Activated T-cell treated with anti-CD3 and anti-CD28 coated beads for 48 hours (primary cell): ENCODE measurements at regions not wholly inside any gene's neighbourhood (a gene's known extent, or its start where the extent isn't known, plus 50 kb on each side); places are given as distances from the start of the nearest gene placed in this dataset.

Experiments
- DNase-seq: peaks from one replicate; pipeline ENCODE4 v3.0.0-alpha.2; 2020; ENCODE audit warnings: low read depth

DNA sequence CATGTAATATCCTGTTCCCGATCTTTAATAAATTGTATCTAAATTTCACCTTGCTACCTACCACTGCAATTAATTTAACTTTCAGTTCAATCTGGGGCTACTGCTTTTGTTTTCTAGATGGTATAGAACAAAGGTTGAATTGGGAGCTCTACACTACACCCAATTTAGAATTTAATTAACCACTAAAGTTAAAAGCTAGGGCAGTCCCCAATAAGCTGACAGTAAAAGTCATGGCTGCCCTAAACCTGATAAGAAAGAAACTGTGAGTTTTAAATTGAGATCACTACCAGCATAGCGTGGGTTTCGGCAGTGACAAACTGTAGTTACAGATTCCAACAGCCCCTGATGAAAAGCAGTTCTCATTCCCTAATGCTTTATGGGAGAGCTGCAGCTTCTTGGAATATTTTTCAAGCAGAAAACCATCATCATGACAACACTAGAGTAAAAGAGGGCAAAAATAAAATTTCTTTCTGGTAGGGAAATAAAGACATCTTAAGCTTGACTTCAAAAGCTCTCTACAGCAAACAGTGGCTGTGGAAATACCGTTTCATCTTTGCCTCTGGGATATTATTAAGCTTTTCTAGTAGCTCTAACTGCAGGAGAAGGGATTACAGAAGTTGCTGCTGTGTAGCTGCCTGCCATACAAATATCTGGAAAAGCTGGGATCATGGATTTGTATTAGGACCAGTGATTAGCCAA is 1372.1 kb downstream of the EPHA7 start:
- no peak for DNase-seq

- no peak for DNase-seq
Observed at GRCh38 chr6:92044312-92044711, 1375.0 kb downstream of the EPHA7 start.

DNA sequence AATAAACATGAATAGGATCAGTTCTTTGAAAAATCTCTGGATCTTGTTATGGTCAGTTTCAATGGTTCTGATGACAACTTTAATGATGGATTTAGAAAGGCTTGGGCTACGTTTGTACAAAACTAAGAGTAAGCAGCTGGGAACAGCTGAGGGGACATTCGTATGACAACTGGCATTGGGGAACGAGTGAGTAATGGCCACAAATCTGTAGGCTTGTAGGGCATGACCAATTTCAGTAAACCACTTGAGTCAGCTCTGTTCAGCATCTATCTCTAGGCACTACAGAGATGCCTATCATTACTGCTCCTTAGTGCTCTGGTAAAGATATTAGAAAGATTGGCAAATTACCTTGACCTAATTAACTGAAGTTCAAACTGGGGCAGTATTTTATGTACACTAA is 1375.6 kb downstream of the EPHA7 start:
- no peak for DNase-seq

GRCh38 chr6:92026878-92027277 is 1392.5 kb downstream of the EPHA7 start:
- DNase-seq, result no peak

GRCh38 chr6:92024881-92025280 is 1394.5 kb downstream of the EPHA7 start:
- DNase-seq, result no peak

DNA sequence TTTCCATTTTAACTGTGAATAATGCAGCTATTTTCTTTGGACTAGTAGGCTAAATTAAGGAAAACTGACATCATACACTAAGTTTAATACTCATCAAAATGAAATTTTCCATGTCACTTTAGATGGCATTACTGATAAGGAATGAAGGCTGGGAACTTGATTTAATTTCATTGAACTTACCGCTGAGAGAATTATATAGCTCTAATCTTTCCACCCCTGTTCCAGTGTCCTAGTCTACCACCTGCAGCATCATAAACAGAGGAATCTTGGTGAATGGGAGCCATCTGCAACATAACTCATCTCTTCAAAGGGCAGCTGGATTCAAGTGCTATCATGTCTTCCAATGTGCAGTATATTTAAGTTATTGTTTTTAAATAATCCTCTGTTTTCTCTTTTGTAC is 1395.2 kb downstream of the EPHA7 start:
- no peak for DNase-seq

- DNase-seq, result no peak
Observed at GRCh38 chr6:92023410-92023966, 1395.9 kb downstream of the EPHA7 start.

DNA sequence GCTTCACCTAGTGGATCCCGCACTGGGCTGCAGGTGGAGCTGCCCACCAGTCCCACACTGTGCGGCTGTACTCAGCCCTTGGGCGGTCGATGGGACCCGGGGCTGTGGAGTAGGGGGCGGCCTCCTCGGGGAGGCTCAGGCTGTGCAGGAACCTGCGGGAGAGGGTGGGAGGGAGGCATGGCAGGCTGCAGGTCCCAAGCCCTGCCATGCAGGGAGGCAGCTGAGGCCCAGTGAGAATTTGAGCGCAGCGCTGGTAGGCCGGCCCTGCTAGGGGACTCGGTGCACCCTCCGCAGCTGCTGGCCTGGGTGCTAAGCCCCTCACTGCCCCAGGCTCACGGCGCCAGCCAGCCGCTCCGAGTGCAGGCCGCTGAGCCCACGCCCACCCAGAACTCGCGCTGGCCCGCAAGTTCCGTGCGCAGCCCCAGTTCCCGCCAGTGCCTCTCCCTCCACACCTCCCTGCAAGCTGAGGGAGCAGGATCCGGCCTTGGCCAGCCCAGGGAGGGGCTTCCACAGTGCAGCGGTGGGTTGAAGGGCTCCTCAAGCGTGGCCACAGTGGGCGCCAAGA is 1407.6 kb downstream of the EPHA7 start:
- no peak for DNase-seq

DNA sequence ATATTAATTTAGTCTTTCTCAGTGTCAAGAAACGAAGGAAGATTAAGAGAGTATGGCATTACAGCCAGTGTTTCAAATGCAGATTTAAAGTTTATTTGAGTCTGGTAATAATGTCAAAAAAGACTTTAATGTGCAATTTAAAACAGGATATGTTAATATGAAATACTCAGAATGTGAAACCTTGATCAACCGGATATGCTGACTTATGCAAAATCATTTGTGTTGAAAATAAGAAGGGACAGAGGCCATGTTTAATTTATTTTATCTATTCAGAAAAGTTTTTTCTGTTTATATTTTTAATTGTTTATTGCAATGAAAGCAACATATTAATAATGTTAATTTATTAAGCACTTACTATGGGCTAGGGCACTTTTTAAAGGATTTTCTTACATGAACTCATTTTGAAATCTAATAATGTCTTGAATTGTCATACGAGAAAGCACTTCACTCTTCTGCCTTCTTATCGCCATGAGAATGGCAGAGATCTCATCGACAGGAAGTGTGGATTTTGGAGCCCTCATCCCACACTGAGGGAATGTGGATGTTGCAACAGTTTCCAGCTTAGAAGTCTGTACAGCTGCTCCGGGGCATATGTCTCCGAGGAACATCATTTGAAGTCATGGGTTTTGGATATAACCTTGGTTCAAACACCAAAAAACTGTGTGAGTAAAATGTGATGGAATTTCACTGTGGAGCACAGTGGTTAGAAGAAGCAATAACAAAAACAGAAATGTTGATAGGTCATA is 1410.4 kb downstream of the EPHA7 start:
- no peak for DNase-seq

GRCh38 chr6:92000112-92000511 is 1413.2 kb upstream of the MAP3K7 start:
- no peak for DNase-seq

DNA sequence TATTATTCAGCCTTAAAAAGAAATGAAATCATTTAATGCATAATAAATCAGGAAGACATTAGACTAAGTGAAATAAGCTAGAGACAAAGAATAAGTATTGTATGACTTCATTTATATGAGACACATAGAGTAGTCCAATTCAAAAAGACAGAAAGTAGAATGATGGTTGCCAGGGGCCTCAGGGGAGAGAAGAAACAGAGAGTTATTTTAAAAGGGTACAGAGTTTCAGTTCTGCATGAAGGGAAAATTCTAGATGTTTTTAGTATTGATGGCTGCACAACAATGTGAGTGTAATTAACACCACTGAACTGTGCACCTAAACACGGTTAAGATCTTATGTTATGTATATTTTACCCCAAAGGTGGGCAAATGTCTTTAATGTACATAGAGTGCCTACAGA is 1407.9 kb upstream of the MAP3K7 start:
- DNase-seq, result no peak

DNA sequence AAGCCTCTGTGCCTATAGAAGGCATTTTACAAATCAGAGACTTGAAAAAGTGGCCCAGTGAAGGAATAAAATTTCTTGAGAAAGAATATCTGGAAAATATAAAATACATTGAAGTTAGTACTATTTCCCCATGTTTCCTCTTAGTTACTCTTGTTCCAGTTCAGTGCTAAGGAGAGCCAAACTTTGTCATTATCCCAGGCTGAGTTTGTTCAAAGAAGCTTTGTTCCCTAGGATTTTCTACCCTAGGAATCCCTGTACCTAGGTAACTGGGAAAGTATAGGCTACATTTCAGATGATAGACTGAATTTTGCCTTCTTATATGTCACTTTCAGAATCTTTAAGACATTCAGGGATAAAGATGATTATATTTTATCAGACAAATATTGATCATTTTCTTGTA is 1395.7 kb upstream of the MAP3K7 start:
- no peak for DNase-seq

DNA sequence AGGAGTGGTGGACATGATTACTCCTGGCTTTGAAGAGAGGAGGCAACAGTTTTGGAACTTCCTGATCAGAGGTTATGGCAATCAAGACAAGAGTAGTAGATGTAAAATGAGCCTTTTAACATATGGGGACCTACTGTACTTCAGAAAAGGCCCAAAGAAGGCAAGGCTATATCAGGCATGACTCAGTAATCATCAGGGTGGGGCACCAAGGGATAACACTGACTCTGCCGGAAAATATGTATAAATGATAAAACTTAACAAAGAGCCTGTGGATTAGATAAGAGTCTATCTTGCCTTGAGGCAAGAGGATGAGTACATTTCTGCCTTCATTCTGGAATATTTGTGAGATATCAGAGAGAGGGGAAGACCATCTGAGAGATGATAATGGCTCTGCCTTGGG is 1389.9 kb upstream of the MAP3K7 start:
- no peak for DNase-seq

GRCh38 chr6:91970700-91971099 is 1383.8 kb upstream of the MAP3K7 start:
- DNase-seq, result no peak

GRCh38 chr6:91965872-91966271 is 1379.0 kb upstream of the MAP3K7 start:
- DNase-seq, result no peak

GRCh38 chr6:91961671-91962070 is 1374.8 kb upstream of the MAP3K7 start:
- no peak for DNase-seq

DNA sequence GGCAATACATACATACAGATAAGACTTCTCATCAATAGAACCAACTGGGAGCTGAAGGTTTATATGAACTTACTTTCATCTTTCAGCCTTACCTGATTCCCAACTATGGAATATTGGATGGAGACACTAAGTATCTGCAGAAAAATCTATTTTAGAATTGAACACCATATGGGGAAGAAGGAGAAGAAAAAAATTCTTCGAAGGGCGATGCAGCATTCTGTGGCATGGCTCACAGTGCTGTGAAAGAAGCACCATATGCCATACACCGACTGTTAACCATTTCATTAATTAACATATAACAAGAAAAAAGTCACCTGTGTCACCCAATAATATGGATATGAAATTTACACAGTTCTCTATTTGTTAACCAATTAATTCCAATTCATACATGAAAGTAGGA is 1374.4 kb upstream of the MAP3K7 start:
- no peak for DNase-seq

DNA sequence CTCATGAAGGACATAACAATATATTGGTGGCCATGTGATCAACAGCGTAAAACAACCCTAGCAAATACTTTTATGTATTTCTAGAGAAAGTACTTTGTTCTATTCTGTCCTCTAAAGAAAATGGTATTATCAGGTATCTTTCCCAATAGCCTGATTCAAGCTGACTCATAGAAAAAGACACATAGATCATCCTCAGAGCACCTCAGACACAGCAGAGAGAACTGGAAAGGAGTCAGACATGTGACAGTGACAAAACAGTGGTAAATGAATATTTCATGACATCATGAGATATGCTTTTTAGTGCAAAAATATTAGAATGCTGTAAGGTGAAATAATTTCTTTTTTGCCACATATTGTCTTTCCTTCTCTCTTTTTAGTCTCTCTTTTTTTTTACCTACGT is 1355.0 kb upstream of the MAP3K7 start:
- DNase-seq, result no peak

DNA sequence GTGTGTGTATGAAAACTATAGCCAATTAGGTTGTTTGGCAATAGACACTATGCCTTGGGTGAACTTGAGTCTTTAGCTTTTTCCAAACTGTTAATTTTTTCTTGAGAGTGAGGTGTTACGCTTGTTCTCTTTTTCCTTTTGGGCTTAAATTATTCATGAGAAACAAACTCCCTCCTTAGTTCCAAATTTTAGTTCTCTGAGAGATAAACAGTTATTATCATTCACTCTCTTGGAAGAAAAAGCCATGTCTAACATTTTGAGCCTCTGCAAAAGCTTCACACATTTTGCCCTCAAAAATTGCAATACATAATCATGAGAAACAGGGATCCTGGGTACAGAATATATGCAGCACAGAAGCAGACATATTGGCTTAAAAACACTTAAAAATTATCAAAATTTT is 1353.9 kb upstream of the MAP3K7 start:
- DNase-seq, result no peak

GRCh38 chr6:91926827-91927226 is 1340.0 kb upstream of the MAP3K7 start:
- DNase-seq, result no peak

DNA sequence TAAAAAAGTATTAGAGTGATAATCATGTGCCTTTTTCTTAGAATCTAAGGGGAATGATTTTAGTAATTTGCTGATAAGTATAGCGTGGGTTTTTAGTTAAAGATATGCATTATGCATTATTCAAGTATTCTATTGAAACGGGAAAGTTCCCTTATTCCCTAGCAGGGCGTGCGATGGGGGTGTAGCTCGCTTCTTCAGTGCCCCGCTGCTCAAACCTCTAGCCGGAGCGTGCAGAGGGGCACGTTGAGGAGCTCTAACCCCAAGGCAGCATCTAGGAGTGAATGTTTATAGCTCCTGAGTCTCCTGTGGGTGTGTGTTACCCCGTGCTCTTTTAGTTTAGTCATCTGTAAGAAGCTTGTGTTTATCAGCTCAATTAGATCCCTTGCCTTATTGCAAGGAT is 1339.5 kb upstream of the MAP3K7 start:
- no peak for DNase-seq

- DNase-seq, result no peak
Observed at GRCh38 chr6:91911945-91912344, 1325.1 kb upstream of the MAP3K7 start.

DNA sequence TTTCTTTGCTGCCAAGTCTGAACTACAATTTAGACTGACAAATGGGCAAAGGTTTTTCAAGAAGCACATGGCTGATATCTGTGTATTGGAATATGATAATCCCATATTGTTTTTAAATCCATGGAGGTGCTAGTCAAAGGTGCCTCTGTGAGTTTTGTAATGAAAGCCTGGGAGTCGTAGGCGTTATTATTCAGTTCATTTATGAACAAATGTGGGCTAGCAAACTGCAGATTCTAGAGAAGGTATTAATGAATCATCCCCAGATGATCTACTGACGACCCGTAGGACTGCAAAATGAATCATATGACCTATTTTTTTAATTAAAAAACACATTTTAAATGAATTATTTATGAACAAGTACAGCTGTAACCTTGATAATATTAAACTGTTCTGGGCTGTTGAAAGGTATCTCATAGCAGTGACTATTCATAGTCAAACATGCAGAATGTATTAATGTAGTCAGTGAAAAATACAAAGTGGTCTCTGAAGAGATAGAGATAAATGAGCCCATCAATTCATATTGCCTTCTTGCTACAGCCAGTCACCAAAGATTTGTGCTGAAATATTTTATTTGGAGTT is 1317.8 kb upstream of the MAP3K7 start:
- no peak for DNase-seq
